ENCODE measurements at regions not wholly inside any gene's neighbourhood (a gene's known extent, or its start where the extent isn't known, plus 50 kb on each side); places are given as distances from the start of the nearest gene placed in this dataset.

DNA sequence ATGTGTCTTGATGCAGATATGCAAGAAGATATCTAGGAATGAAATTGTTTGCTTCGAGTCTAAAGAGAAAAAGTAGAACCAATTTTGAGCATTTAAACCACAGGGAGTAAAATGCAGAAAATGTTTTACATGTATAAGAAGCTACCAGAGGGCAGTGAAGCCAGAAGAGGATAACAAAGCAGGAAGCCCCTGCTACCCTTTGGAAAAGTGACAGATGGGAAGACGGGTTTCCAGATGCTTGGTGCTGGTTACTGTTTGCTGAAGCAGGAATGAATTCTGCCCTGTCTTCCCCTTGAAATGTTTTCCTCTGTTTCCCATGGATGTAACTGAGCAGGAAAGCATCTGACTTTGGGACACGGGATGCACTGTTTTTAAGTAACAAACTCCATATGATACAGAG, 822.2 kb downstream of the MRPL39 start:
- intact Hi-C loops (cut with micrococcal nuclease), result no loop called here
- Mint-ChIP-seq H3K27me3 (ENCODE audit: low read depth in 2 of 2) (no peaks in the 10 kb centered on the region), H3K4me3 (no peak overlapping the region), H3K36me3 (no peaks in the 10 kb centered on the region), H3K9me3 (peaks cover 0 to 8% of the 10 kb centered on the region in 2 donors), H3K27ac (no peak overlapping the region), H3K4me1 (no peaks in the 10 kb centered on the region)
- DNase-seq, result no peak
- WGBS (ENCODE audit: insufficient coverage), result 61% methylated on average over 3 of the region's 3 CpGs
- Histone ChIP-seq H3K4me1 (ENCODE audit: control insufficient read depth, insufficient read depth, low read length) (no peaks in the 10 kb centered on the region), H3K27me3 (ENCODE audit: control insufficient read depth, insufficient read depth, low read length) (no peaks in the 10 kb centered on the region), H3K4me3 (ENCODE audit: low read length) (no peak overlapping the region), H3K27ac (ENCODE audit: low read length) (no peak overlapping the region), H3K9me3 (ENCODE audit: control insufficient read depth, insufficient read depth, low read length) (no peaks in the 10 kb centered on the region), H3K36me3 (ENCODE audit: control insufficient read depth, insufficient read depth, low read length) (no peaks in the 10 kb centered on the region)
- TF ChIP-seq, protein P1, sequence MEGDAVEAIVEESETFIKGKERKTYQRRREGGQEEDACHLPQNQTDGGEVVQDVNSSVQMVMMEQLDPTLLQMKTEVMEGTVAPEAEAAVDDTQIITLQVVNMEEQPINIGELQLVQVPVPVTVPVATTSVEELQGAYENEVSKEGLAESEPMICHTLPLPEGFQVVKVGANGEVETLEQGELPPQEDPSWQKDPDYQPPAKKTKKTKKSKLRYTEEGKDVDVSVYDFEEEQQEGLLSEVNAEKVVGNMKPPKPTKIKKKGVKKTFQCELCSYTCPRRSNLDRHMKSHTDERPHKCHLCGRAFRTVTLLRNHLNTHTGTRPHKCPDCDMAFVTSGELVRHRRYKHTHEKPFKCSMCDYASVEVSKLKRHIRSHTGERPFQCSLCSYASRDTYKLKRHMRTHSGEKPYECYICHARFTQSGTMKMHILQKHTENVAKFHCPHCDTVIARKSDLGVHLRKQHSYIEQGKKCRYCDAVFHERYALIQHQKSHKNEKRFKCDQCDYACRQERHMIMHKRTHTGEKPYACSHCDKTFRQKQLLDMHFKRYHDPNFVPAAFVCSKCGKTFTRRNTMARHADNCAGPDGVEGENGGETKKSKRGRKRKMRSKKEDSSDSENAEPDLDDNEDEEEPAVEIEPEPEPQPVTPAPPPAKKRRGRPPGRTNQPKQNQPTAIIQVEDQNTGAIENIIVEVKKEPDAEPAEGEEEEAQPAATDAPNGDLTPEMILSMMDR (IDR thresholded peaks at IDR 0.05), result no peak
- no peak for ATAC-seq

DNA sequence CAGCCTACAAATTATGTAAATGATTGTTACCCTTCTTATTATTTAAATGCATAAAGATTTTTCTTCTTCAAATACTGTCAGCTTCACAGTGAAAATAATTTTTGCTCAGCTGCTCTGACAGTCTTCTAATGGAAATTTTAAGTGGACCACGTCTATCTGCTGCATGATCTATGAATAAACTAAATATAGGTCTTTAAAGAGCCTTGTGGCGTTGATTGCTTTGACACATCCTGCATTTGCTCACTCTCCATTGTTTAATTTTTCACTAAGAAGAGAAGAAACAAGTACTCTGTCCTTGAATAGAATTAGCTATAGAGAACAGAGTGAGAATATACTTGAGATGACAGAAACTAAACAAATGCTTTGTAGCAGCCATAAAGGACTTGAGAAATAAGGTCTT, 826.1 kb downstream of the MRPL39 start:
- Histone ChIP-seq H3K4me1 (ENCODE audit: control insufficient read depth, insufficient read depth, low read length) (no peaks in the 10 kb centered on the region), H3K9me3 (ENCODE audit: control insufficient read depth, insufficient read depth, low read length) (no peaks in the 10 kb centered on the region), H3K36me3 (ENCODE audit: control insufficient read depth, insufficient read depth, low read length) (no peaks in the 10 kb centered on the region), H3K27me3 (ENCODE audit: control insufficient read depth, insufficient read depth, low read length) (no peaks in the 10 kb centered on the region), H3K4me3 (ENCODE audit: low read length) (no peak overlapping the region), H3K27ac (ENCODE audit: low read length) (no peak overlapping the region)
- no peak overlapping the region for H3K4me3 Mint-ChIP-seq
- H3K9me3 Mint-ChIP-seq, result peaks cover 0 to 12% of the 10 kb centered on the region in 2 donors
- no peaks in the 10 kb centered on the region for H3K4me1 Mint-ChIP-seq
- DNase-seq (no peak), ATAC-seq (no peak)
- 78% methylated on average over 2 of the region's 2 CpGs for WGBS (ENCODE audit: insufficient coverage)
- TF ChIP-seq, protein P1 (IDR thresholded peaks at IDR 0.05), result no peak
- no peak overlapping the region for H3K27ac Mint-ChIP-seq
- no peaks in the 10 kb centered on the region for H3K36me3 Mint-ChIP-seq
- no peaks in the 10 kb centered on the region for H3K27me3 Mint-ChIP-seq (ENCODE audit: low read depth in 2 of 2)
- intact Hi-C loops (cut with micrococcal nuclease), result no loop called here

DNA sequence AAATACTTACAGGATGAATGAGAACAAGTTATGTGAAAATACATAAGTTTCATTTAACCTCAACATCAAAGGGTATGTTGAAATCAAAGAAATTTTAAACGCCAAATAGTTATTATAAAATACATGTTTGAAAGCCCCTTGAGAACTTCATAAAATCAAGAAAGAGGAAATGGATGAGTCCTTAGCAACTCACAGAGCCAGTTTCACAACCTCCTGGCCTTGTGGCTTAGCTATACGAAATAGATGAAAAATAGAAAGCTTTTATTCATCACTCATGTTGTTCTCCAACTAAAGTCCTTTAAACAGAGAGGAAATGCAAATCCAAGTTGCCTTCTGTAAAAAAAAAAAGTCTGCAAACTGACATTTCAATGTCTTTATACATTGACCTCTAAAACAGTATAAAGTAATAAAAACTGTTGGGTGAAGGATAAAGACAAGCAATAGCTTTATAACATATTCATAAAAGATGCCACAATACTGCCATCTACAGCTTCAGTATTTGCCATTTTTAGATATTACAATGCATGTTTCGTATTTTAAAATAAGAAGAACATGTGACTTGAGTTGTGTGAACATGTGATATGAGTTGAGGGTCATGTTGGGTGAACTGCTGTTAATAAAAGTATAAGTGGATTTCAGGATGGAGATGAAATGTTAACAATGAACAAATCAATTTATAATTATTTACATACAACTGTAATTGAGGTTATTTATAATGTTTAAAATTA, 847.8 kb downstream of the MRPL39 start:
- 60% methylated on average over 1 of the region's 3 CpGs for WGBS (ENCODE audit: insufficient coverage)
- no peaks in the 10 kb centered on the region for H3K36me3 Mint-ChIP-seq
- peaks cover 6 to 11% of the 10 kb centered on the region in 2 donors for H3K9me3 Mint-ChIP-seq
- ATAC-seq, result no peak
- H3K4me1 Mint-ChIP-seq, result no peaks in the 10 kb centered on the region
- Histone ChIP-seq H3K36me3 (ENCODE audit: control insufficient read depth, insufficient read depth, low read length) (no peaks in the 10 kb centered on the region), H3K27me3 (ENCODE audit: control insufficient read depth, insufficient read depth, low read length) (no peaks in the 10 kb centered on the region), H3K9me3 (ENCODE audit: control insufficient read depth, insufficient read depth, low read length) (peaks cover 3% of the 10 kb centered on the region), H3K4me1 (ENCODE audit: control insufficient read depth, insufficient read depth, low read length) (no peaks in the 10 kb centered on the region), H3K27ac (ENCODE audit: low read length) (no peak overlapping the region), H3K4me3 (ENCODE audit: low read length) (no peak overlapping the region)
- DNase-seq, result no peak
- H3K27ac Mint-ChIP-seq, result no peak overlapping the region
- H3K4me3 Mint-ChIP-seq, result no peak overlapping the region
- TF ChIP-seq, protein P1 (IDR thresholded peaks at IDR 0.05), result no peak
- intact Hi-C loops (cut with micrococcal nuclease), result no loop called here
- H3K27me3 Mint-ChIP-seq (ENCODE audit: low read depth in 2 of 2), result no peaks in the 10 kb centered on the region

DNA sequence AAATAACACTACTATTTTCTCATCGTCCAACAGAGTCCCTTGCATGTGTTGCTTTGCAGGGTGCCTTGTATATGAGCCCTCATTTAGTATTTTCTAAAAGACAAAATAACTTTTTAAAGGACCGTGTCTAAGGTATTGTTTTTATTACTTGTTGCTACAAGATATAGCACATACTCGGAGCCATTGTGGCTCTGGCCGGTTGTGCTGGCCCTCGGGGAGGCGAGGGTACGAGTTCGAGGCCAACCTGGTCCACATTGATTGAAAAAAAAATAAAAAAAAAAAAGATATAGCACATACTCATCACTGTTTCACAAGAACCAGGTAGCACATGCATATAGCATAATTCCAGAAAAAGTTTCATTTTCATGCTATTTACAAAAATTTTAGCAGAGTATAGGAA, 869.2 kb downstream of the MRPL39 start:
- H3K4me3 Mint-ChIP-seq, result no peak overlapping the region
- no peak overlapping the region for H3K27ac ChIP-seq (ENCODE audit: low read length)
- TF ChIP-seq, protein P1 (IDR thresholded peaks at IDR 0.05), result no peak
- ATAC-seq (no peak), DNase-seq (no peak)
- H3K36me3 Mint-ChIP-seq, result peaks cover 8% of the 10 kb centered on the region
- H3K27ac Mint-ChIP-seq, result no peak overlapping the region
- peaks cover 3 to 5% of the 10 kb centered on the region in 2 donors for H3K9me3 Mint-ChIP-seq
- H3K9me3 ChIP-seq (ENCODE audit: control insufficient read depth, insufficient read depth, low read length), result no peaks in the 10 kb centered on the region
- H3K4me1 Mint-ChIP-seq, result no peaks in the 10 kb centered on the region
- no peaks in the 10 kb centered on the region for H3K27me3 Mint-ChIP-seq (ENCODE audit: low read depth in 2 of 2)
- WGBS (ENCODE audit: insufficient coverage), result 85% methylated on average over 8 of the region's 8 CpGs
- no peaks in the 10 kb centered on the region for H3K36me3 ChIP-seq (ENCODE audit: control insufficient read depth, insufficient read depth, low read length)
- no peaks in the 10 kb centered on the region for H3K4me1 ChIP-seq (ENCODE audit: control insufficient read depth, insufficient read depth, low read length)
- no peak overlapping the region for H3K4me3 ChIP-seq (ENCODE audit: low read length)
- intact Hi-C loops (cut with micrococcal nuclease), result no loop called here
- H3K27me3 ChIP-seq (ENCODE audit: control insufficient read depth, insufficient read depth, low read length), result no peaks in the 10 kb centered on the region

All from natural killer cell (primary cell).